Epithelial cell of prostate (primary cell): ENCODE measurements at regions not wholly inside any gene's neighbourhood (a gene's known extent, or its start where the extent isn't known, plus 50 kb on each side); places are given as distances from the start of the nearest gene placed in this dataset.

Experiments used
- DNase-seq: peaks from one replicate; pipeline ENCODE4 v3.0.0-alpha.2; 2011; ENCODE audit warnings: low read depth, low spot score
- H3K27ac ChIP-seq: fragments of 450-650 bp; 2 replicates; pipeline ENCODE4 v1.5.1; 2017; ENCODE audit warnings: mild to moderate bottlenecking

DNA sequence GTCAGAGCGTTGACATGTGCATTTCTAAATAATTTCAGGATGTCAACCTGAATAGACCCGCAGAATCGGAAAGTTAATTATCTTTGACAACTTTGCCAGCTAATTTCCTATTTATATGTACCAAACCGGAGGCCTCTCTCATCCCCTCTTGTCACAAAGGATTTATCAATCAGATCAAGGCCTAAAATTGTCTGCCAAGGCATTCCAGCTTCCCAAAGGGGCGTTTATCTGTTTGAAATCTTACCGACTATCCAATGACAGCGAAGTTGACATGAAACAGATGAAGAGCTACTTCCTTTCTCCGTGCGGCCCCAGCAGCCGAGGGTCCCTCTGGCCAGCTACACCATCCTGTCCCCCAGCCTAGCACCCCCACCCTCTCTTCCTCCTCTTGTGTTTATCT is 223.7 kb upstream of the DYNLRB2 start:
- DNase-seq, result no peak
- no peak overlapping the region for H3K27ac ChIP-seq

DNA sequence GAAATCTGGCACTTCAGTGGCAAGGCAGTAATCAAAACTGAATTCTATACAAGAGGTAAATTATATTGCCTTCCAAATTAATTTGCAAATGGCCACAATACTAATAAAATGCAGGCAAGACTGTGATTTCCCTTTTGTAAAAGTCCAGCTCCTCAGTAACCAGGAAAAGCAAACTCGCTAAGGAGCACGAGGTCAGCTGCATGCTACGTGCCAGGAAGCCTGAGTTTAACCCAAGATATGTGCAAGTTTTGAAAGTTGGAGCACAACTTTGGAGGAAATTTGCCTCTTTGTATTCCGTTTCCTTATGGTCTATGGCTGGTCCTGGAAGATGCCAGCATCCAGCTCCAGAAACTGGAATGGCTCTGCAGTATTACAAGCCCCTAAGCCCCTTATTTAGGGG is 226.8 kb upstream of the DYNLRB2 start:
- no peak for DNase-seq
- no peak overlapping the region for H3K27ac ChIP-seq

DNA sequence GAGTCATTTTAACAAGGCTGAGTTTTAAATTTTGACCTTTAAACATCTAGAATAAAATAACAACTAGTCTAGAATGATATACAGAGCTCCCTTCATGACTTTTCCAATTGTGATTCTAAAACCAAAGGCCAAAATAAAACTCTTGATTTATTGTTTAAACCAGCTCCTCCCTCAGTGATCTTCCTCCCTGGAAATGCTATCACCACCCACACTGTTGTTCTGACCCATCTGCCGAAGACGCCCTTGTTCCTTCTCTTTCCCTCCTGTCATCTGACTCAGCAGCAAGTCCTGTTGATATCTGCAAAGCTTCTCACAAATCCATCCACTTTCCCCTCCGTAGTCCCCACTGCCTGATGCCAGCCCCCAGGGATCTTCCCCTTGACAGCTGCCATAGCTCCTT is 231.6 kb upstream of the DYNLRB2 start:
- H3K27ac ChIP-seq, result no peak overlapping the region
- DNase-seq, result no peak

DNA sequence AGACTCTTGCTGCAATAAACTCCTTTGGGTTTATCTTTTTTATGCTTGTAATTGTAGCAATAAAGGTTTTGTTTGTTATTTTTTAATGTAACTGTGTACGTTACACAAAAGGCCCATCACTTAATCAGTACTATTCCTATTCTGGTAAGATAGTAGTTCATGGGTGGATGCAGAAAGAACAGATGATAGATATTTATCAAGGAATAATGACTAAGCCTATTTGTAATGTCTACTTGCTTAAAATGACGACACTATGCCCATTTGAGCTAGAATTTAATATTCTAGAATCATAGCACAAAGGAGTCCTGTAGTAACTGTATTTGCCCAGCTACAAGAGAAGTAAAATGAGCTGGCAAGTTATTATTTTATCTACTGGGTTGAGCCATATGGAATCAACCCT is 235.4 kb upstream of the DYNLRB2 start:
- no peak overlapping the region for H3K27ac ChIP-seq
- no peak for DNase-seq

DNA sequence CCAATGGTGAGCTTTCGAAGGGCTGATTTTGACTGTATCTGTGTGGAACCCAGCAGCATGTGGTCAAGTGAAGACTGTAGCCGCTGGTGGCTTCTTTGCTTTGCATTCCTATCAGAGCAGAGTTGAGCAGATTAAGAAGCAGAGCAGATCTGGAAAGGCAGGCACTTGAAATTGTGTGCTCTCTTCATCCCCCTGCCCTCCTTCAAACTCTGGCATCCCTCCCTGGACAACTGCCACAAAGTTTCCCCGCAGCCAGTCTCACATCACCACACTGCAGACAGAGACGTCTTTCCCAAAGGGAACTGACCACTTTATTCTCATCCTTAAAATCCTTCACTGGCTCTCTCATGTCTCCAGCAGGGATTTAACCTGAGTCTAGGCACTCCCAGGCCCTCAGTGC is 237.1 kb upstream of the DYNLRB2 start:
- no peak for DNase-seq

DNA sequence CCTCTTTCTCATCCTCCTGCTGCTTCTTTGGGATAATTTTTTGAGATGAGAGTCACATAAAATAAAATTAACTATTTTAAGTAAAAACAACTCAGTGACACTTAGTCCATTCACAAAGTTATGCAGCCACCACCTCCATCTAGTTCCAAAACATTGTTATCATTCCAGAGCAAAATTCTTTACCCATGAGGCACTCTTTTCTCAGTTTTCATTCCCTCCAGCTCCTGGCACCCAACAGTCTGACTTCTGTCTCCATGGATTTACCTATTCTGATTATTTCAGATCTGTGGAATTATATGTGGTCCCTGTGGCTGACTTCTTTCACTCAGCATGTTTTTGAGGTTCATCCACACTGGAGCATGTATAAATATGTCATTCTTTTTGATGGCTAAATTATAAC is 239.9 kb upstream of the DYNLRB2 start:
- H3K27ac ChIP-seq, result no peak overlapping the region
- no peak for DNase-seq

More for the DNA sequence above, 237.1 kb upstream of the DYNLRB2 start:
- no peak overlapping the region for H3K27ac ChIP-seq

DNA sequence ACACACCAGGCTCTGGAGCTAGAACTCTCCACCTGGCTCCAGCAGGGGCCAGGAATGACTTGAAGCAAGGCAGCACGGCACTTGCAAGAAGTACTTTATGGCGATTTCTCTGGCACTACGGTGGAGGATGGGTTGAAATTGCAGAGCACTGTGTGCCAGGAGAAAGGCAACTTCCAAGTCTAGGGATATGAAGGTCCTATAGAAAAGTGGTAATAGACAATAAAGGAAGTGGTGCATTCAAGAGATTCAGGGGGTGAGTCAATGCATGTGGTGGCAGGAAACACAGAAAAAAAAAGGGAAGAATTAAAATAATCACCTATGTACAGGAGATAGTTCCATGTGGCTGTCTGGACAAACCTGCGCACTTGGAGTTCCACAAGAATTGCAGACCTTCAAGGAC is 240.3 kb upstream of the DYNLRB2 start:
- no peak overlapping the region for H3K27ac ChIP-seq
- DNase-seq, result no peak

DNA sequence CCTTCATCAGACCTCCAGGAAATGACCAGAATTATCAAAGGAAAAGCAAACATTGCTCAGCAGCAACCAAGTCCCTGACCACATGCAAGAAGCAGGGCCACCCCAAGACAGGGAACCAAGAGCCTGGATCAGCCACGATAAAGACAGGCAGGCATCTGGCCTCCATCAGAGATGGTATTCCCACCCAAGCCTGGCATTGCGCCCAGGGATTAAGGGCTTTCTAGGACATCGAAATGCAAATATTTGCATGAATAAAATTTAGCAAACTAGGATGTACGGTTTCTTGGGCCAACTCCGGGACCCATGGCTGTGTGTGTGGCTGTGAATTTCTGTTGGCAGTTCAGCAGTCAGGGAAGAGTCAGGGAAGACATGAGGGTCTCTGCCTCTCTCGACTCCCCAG is 241.4 kb upstream of the DYNLRB2 start:
- no peak for DNase-seq
- no peak overlapping the region for H3K27ac ChIP-seq

DNA sequence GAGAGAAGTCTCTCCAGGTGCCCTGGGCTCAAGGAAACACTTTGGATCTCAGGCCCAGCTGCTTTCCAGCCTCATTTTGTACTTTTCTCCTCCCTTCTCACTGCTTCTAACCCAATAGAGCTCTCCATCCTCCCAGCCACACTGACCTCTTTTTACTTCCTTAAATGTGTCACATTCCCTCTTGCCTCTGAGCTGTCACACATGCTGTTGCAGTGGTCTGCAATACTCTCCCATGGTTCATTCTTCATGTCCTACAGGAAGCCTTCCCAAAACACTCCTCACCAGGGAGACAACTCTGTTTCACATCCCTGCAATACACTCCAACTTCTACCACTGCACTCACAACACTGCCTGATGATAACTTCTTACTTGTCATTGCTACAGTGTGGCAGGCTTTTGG is 242.1 kb upstream of the DYNLRB2 start:
- DNase-seq, result no peak
- no peak overlapping the region for H3K27ac ChIP-seq

DNA sequence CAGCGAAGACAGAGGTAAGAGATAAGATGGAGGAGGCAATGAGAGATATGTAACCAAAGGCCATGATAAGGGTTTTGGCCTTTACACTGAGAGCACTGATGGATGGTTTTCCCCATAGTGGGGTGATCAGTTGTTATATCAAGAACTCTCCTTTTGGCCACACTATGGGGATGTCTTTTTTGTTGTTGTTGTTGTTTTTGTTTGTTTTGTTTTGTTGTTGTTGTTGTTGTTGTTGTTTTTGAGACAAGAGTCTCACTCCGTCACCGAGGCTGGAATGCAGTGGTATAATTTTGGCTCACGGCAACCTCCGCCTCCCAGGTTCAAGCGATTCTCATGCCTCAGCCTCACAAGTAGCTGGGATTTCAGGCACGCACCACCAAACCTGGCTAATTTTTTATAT is 244.8 kb upstream of the DYNLRB2 start:
- H3K27ac ChIP-seq, result no peak overlapping the region
- DNase-seq, result no peak

DNA sequence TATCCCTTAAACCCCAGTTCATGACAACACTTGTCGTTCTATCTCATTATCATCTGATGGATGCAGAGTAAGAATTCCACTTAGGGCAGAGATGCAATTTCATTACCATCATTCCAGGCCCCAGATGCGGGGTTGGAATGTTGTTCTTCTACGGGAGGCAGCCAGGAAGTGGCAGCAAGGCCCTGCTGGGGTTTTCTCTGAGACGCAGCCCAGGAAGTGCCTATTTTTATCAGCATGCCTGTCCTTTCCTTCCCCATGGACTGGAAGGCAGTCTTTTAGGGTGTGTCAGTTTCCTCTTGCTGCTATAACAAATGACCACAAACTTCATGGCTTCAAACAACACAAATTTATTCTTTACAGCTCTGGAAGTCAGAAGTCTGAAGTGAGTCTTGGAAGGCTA is 246.6 kb upstream of the DYNLRB2 start:
- no peak overlapping the region for H3K27ac ChIP-seq
- no peak for DNase-seq

DNA sequence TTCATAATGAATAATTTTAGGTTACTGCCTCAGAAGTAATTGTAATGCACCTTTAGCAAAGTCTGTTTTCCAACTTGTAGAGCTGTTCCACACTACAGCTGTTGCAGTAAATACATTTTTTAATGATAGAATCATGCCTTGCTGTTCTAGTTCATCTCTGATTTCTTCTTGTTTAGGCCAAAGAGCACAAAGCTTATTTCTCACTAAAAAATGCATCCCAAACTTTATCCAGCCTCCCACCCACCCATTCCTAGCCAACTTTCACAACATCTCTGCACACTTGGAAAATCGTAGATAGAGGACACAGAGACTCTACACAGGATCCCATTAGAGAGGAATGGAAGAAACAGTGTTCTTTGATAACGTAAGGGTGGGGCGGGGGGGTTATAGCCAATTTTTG is 252.2 kb upstream of the DYNLRB2 start:
- no peak overlapping the region for H3K27ac ChIP-seq
- DNase-seq, result no peak

DNA sequence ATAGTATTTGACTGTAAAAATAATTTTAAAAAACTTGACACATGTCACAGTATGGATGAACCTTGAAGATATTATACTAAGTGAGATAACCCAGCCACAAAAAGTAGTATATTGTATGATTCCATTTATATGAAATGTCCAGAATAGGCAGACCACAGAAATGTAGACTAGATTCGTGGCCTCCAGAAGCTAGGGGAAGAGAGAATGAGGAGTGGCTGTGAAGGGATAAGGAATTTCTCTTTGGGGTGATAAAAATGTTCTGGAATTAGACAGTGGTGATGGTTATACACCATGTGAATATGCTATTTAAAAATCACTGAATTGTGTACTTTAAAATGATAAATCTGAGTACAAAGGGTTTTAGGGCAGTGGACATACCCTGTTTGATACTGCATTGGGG is 253.1 kb upstream of the DYNLRB2 start:
- DNase-seq, result no peak
- no peak overlapping the region for H3K27ac ChIP-seq

DNA sequence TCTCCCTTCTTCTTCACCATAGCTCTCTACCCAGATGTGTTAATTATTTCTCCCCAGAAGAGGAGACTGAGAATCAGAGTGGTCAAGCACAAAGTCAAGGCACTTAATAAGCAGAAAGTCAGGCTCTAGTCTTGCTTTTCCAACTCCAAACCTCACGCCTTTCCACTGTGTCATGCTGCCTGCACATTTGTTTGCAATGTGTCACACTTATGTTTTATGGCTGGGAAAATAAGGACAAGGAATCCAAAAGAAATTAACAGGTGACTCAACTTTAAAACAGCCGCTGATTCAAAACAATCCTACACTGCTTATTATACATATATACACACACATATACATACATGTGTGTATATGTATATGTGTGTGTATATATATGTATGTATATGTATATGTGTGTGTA is 255.7 kb upstream of the DYNLRB2 start:
- DNase-seq, result peak; percentile 43
- H3K27ac ChIP-seq, result peak overlapping the region; percentile 31

DNA sequence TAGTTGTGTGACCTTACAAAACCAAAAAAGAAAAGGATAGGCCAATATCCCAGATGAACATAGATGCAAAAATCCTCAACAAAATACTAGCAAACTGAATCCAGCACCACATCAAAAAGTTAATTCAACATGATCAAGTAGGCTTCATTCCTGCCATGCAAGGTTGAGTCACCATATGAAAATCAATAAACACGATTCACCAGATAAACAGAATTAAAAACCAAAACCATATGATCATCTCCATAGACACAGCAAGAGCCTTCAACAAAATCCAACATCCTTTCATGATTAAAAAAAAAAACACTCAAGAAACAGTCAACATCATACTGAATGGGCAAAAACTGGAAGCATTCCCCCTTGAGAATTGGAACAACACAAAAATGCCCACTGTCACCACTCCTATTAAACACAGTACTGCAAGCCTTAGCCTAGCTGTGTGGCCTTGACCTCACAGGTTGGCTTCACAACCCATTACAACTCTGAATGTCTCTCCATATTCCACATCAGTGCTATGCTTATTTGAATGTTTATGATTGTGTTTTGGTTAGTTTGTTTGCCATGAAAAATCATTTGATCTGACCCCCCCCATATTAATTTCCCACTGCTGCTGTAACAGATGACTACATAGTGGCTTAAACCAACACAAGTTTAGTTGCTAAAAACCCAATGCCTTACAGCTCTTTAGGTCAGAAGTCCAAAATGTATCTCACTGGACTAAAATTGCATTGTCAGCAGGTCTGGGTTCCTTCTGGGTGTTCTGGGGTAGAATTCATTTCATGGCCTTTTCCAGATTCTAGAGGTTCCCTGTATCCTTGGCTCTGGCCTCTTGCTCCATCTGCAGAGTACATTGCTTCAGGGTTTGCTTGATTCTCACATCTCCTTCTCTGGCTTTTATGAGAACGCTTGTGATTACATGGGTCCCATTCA is 257.1 kb upstream of the DYNLRB2 start:
- H3K27ac ChIP-seq, result no peak overlapping the region
- no peak for DNase-seq

DNA sequence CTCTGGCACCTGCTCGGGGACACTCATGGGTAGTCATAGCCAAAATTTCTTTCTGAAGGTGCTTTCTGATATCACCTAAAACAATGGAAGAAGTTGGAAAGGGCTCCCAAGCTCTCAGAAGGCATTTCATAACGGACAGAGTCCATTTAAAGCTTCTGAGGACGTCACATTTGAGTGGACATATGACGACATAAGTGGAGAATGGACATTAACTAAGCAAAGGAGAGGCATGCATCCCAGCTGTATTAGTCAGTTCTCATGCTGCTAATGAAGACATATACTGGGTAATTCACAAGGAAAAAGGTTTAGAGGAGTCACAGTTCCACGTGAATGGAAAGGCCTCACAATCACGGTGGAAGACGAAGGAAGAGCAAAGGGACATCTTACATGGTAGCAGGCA is 260.2 kb upstream of the DYNLRB2 start:
- H3K27ac ChIP-seq, result no peak overlapping the region
- no peak for DNase-seq

DNA sequence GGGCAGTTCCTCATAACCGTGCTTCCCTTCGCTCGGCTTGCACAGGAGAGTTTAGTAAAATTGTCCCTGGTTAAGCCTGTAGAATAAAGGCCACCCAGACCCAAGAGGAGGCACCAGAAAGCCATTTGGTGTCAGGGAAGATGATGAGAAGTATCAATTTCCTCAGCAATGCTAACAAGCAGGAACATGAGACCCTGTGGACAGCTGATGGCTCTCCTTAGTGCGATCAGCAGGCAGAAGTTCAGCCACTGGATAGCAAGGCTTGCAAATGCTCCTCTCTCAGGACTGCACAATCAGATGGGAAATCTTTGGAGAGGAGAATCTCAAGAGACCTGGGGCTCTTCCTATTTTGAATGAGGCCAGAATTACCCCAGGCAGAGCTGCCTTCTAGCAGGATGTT is 261.1 kb upstream of the DYNLRB2 start:
- H3K27ac ChIP-seq, result no peak overlapping the region
- DNase-seq, result no peak

DNA sequence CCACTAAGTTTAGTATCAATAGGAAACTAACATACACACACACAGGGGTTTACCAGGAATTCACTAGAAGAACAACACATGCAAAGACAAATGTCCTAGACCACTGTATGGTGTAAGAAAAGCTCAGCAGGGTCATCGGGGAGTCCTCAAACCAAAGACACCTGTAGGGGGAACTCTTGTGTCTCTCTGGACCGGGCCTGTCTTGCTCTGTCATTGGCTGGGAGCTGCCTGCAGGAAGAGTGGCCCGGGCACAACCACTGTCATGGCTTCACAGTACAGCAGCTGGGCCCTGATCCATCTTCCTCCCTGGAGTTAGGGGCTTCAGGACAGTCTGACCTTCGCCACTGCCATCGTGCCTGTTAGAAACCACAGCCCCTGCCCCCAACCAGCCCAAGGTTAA is 263.6 kb upstream of the DYNLRB2 start:
- DNase-seq, result no peak
- no peak overlapping the region for H3K27ac ChIP-seq

DNA sequence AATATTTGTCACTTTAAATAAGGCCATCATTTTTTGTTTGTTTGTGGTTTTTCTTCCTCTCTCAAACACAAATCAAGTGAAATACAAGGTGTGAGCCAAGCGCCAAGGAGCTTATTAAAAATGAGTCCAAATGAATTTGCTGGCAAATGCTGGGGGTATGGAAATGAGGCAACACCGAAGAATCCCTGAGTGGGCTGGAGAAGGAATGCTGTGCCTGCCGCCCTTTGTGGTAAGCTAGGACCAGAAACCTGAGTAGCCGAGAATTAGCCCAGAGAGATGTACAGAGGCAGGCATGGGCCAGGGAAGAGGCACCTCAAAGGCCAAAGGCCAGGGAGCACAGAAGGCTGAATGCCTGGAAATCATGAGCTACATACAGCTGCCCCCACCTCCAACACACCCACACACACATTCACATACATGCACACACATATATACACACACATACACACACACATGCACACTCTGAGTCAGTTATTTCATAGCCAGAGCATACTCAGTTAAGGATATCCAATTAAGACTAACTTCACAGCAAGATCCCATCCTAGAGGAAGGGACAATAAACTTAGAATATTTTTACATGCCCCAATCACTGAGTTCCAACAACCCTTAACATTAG is 266.1 kb upstream of the DYNLRB2 start:
- H3K27ac ChIP-seq, result peak overlapping the region; percentile 60
- no peak for DNase-seq

DNA sequence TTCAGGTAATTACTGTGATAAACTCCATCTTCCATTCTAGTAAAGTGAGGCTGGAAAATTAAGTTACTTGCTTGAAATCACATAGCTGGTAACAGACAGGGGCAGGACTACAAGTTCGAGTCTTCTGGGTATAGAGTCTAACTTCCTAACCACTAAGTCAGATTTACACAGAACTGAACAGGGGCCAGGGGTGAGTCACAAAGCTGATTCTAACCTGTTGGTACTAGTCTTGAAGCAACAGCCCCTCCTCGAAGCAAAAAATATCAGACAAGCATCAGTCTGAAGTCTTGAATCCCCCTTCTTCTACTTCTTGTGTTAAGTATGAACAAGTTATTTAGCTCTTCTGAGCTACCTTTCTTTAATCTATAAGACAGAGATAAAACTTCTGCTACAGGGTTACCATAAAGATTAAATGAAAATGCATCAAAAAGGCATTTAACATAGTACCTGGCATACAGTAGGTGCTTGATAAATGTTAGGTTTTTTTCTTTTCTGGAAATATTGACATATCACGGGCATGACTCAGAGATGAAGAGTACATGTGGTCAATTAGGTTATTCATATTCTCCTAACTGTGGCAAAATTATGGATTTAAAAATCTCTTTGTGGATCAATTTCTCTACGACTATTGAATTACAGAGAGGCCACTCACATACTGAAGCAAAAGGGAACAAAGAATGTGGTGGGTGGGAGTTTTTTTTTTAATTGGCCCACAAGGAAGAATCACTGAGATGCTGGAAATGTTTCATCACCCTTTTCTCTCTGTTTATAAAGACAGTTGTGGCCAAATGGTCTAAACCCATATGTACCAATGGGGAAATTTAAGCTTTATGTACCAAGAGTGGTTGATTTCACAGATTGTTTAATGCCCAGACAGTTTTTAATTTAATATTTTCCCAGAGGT is 266.9 kb upstream of the DYNLRB2 start:
- DNase-seq, result peak; percentile 27
- peak overlapping the region; percentile 60 for H3K27ac ChIP-seq
